K562 (cell line): ENCODE measurements at regions not wholly inside any gene's neighbourhood (a gene's known extent, or its start where the extent isn't known, plus 50 kb on each side); places are given as distances from the start of the nearest gene placed in this dataset.

ENCODE experiments used
- ATAC-seq: fragments of 200-7000 bp; cut with Tn5 transposase; 3 replicates; pipeline ENCODE4 v1.9.1; 2020; ENCODE audit warnings: moderate library complexity
- BruUV-seq: library from RNA; stranded (reverse); fragments of 400-500 nt; replicated peaks from 2 replicates; lab custom pipeline; 2021; lab: Mats Ljungman, UMichigan
- CTCF ChIA-PET: fragments of 300-600 bp; formaldehyde crosslinking; extraction: SDS; loops from one replicate; lab custom pipeline; 2021; ENCODE audit warnings: low intra/inter-chr PET ratio; lab: Yijun Ruan, JAX
- POLR2A ChIA-PET: fragments of 300-600, 350-650 bp; sonication (Branson Sonifier 250); formaldehyde crosslinking; extraction: SDS; loops from one replicate; lab custom pipeline; 2021; ENCODE audit warnings: antibody characterized with exemption, inconsistent platforms; lab: Yijun Ruan, JAX
- DNase-seq, 4 experiments: peaks; one replicate each; pipeline versions ENCODE4 v3.0.0 to v3.0.0-alpha.2; 2011 to 2018; ENCODE audit warnings: low spot score in 3 of 4, mixed read lengths in 3 of 4; ENCODE audit errors: extremely low read depth in 1 of 4
- FAIRE-seq: peaks from 2 replicates; lab custom pipeline; 2011; peaks lifted over from hg19 to GRCh38; lab: Jason Lieb, UNC
- H2AFZ ChIP-seq: 2 replicates; pipeline ENCODE4 v1.6.0; 2011; ENCODE audit warnings: low read depth, low read length, control low read depth, inconsistent platforms
- H3K27ac ChIP-seq: fragments of 200-600 bp; 3 replicates; pipeline ENCODE4 v1.8.0; 2011; ENCODE audit warnings: low read depth, mild to moderate bottlenecking, control low read depth, inconsistent platforms, low read length, moderate library complexity, mixed read lengths; ENCODE audit errors: extremely low read depth
- H3K27me3 ChIP-seq, 2 experiments: fragments of 300-600 bp in 1 of 2; 2 replicates in 1 of 2; 3 replicates in 1 of 2; pipeline versions ENCODE4 v1.6.0 to v1.8.0; 2011; ENCODE audit warnings: inconsistent platforms in 2 of 2, low read length in 2 of 2, mild to moderate bottlenecking in 1 of 2, mixed read lengths in 1 of 2, moderate library complexity in 1 of 2; ENCODE audit not compliant: control insufficient read depth in 2 of 2, insufficient read depth in 2 of 2
- H3K36me3 ChIP-seq: fragments of 300-600 bp; 3 replicates; pipeline ENCODE4 v1.8.0; 2011; ENCODE audit warnings: mild to moderate bottlenecking, low read length, inconsistent platforms; ENCODE audit not compliant: control insufficient read depth, insufficient read depth
- H3K4me1 ChIP-seq, 2 experiments: fragments of 200-600 bp in 1 of 2; replicated peaks in 1 of 2; 2 replicates in 1 of 2; 3 replicates in 1 of 2; pipeline versions ENCODE4 v1.5.1 to v1.8.0; 2011; ENCODE audit warnings: inconsistent platforms in 2 of 2, low read length in 2 of 2, mild to moderate bottlenecking in 1 of 2, mixed read lengths in 1 of 2, moderate library complexity in 1 of 2; ENCODE audit not compliant: control insufficient read depth in 2 of 2, insufficient read depth in 2 of 2
- H3K4me2 ChIP-seq: 2 replicates; pipeline ENCODE4 v1.6.1; 2011; ENCODE audit warnings: low read length, control low read depth, inconsistent platforms, mixed read lengths; ENCODE audit not compliant: insufficient read depth
- H3K4me3 ChIP-seq: fragments of 200-600 bp; sonication (generic), shearing (Covaris generic); 2 replicates; pipeline ENCODE4 v1.5.1; 2016; ENCODE audit warnings: control low read depth, inconsistent platforms
- H3K79me2 ChIP-seq: fragments of 200-600 bp; 3 replicates; pipeline ENCODE4 v1.8.0; 2011; ENCODE audit warnings: low read length, inconsistent platforms; ENCODE audit not compliant: control insufficient read depth, insufficient read depth
- H3K9ac ChIP-seq, 2 experiments: 2 replicates each; pipeline versions ENCODE4 v1.6.0 to v1.6.1; 2011; ENCODE audit warnings: low read depth in 2 of 2, low read length in 2 of 2, control low read depth in 1 of 2, inconsistent platforms in 1 of 2, mild to moderate bottlenecking in 1 of 2, mixed read lengths in 1 of 2; ENCODE audit not compliant: insufficient read depth in 1 of 2
- H3K9me1 ChIP-seq: one replicate; pipeline ENCODE4 v1.6.0; 2011; ENCODE audit warnings: inconsistent platforms, mild to moderate bottlenecking, low read length, moderate library complexity; ENCODE audit not compliant: control insufficient read depth, insufficient read depth
- H3K9me3 ChIP-seq: replicated peaks from 2 replicates; pipeline ENCODE4 v1.5.1; 2011; ENCODE audit warnings: low read depth, low read length, inconsistent platforms; ENCODE audit not compliant: control insufficient read depth, insufficient read depth
- H4K20me1 ChIP-seq: replicated peaks from 2 replicates; pipeline ENCODE4 v1.6.1; 2011; ENCODE audit warnings: low read length, inconsistent platforms, mixed read lengths; ENCODE audit not compliant: control insufficient read depth, insufficient read depth
- BCL6 ChIP-seq: fragments of 250-450 bp; sonication (Bioruptor Pico); IDR thresholded peaks from 2 replicates; pipeline ENCODE4 v1.4.0; 2020
- BCLAF1 ChIP-seq, 2 experiments: fragments of 450-650 bp in 1 of 2; IDR thresholded peaks; 2 replicates each; pipeline ENCODE4 v1.6.1; 2011 to 2017; ENCODE audit warnings: low read depth in 2 of 2, antibody characterized with exemption in 1 of 2, borderline replicate concordance in 1 of 2, low read length in 1 of 2, mild to moderate bottlenecking in 1 of 2, mixed read lengths in 1 of 2; ENCODE audit not compliant: control insufficient read depth in 1 of 2
- CBX2 ChIP-seq: fragments of 200-600 bp; sonication (generic); IDR thresholded peaks from one replicate; pipeline ENCODE4 v1.6.1; 2012; ENCODE audit warnings: mild to moderate bottlenecking, low read length, inconsistent platforms; ENCODE audit not compliant: insufficient read depth, poor library complexity, severe bottlenecking
- FIP1L1 ChIP-seq: fragments of 200-400 bp; formaldehyde crosslinking; IDR thresholded peaks from 2 replicates; pipeline ENCODE4 v1.6.1; 2018; ENCODE audit warnings: mild to moderate bottlenecking, low read depth, low read length; ENCODE audit not compliant: poor library complexity, severe bottlenecking
- FOXJ2 ChIP-seq: fragments of 200-800 bp; sonication (Bioruptor generic); IDR thresholded peaks from 2 replicates; pipeline ENCODE4 v1.6.1; 2016; ENCODE audit warnings: missing genetic modification characterization, missing compliant biosample characterization
- GMEB1 ChIP-seq: fragments of 250-450 bp; sonication (Bioruptor Pico); IDR thresholded peaks from 2 replicates; pipeline ENCODE4 v1.4.0; 2020; ENCODE audit warnings: mild to moderate bottlenecking
- MEIS2 ChIP-seq: fragments of 450-650 bp; IDR thresholded peaks from 2 replicates; pipeline ENCODE4 v1.6.1; 2014; ENCODE audit warnings: mild to moderate bottlenecking; ENCODE audit not compliant: partially characterized antibody
- NBN ChIP-seq: fragments of 450-650 bp; IDR thresholded peaks from 2 replicates; pipeline ENCODE4 v1.6.1; 2016; ENCODE audit warnings: low read depth, mild to moderate bottlenecking
- NFIX ChIP-seq: fragments of 250-450 bp; sonication (Bioruptor Pico); IDR thresholded peaks from 2 replicates; pipeline ENCODE4 v1.4.0; 2020; ENCODE audit warnings: low read depth, mild to moderate bottlenecking, moderate library complexity
- ZNF133 ChIP-seq: fragments of 250-450 bp; sonication (Bioruptor Pico); IDR thresholded peaks from 2 replicates; pipeline ENCODE4 v1.4.0; 2020; ENCODE audit warnings: mild to moderate bottlenecking
- ZNF395 ChIP-seq: fragments of 200-800 bp; sonication (Bioruptor generic); IDR thresholded peaks from 2 replicates; pipeline ENCODE4 v1.6.1; 2017; ENCODE audit warnings: missing genetic modification characterization, missing compliant biosample characterization
- ZNF764 ChIP-seq: fragments of 250-450 bp; sonication (Bioruptor Pico); IDR thresholded peaks from 2 replicates; pipeline ENCODE4 v1.4.0; 2020; ENCODE audit warnings: low read depth, mild to moderate bottlenecking, moderate library complexity
- whole genome bisulfite sequencing: fragments of 100-300 bp; shearing (Covaris generic); methylation state at CpG from one replicate; pipeline ENCODE4 v1.1.6; 2016; ENCODE audit warnings: low coverage, mixed read lengths; ENCODE audit not compliant: insufficient coverage; ENCODE audit errors: missing lambda C conversion rate; 5-methylcytosine and 5-hydroxymethylcytosine counted together
- in situ Hi-C: fragments of 300-500 bp; cut with MboI; formaldehyde crosslinking; loops from 4 replicates; pipeline ENCODE4 v1.15.0; 2018; ENCODE audit warnings: inconsistent platforms, mixed read lengths
- intact Hi-C: fragments of 100-400 bp; cut with micrococcal nuclease; formaldehyde crosslinking; loops from 2 replicates; pipeline ENCODE4 v1.14.2; 2022
- TF ChIP-seq, protein P1 (sequence below): sonication (generic); formaldehyde crosslinking; IDR thresholded peaks from 2 replicates; pipeline ENCODE4 v1.8.0; 2022; ENCODE audit warnings: missing genetic modification reagents, mild to moderate bottlenecking, borderline replicate concordance

DNA sequence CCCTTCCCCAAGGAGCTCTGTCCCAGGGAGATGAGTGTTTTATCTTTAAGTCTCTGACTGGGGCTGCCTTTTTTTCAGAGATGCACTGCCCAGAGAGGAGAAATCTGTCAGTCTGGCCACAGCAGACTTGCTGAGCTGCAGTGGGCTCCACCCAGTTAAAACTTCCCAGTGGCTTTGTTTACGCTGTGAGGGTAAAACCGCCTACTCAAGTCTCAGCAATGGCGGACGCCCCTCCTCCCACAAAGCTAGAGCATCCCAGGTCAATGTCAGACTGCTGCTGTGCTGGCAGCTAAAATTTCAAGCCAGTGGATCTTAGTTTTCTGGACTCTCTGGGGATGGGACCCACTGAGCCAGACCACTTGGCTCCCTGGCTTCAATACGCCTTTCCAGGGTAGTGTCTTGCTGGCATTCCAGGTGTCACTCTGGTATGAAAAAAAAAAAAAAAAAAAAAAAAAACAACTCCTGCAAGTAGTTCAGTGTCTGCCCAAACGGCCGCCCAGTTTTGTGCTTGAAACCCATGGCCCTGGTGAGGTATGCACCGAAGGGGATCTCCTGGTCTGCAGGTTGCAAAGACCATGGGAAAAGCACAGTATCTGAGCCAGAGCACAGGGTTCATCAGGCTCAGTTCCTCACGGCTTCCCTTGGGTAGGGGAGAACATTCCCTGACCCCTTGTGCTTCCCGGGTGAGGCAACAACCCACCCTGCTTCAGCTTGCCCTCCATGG, 1616.1 kb upstream of the ADGRL3 start:
- DNase-seq, result no peak
- no peaks in the 10 kb centered on the region for H3K4me1 ChIP-seq
- no TSS peak for BruUV-seq
- CTCF ChIA-PET, result no interaction called here
- H3K9me1 ChIP-seq, result no peaks in the 10 kb centered on the region
- no peak overlapping the region for H2AFZ ChIP-seq
- H3K79me2 ChIP-seq, result no peaks in the 10 kb centered on the region
- 0% methylated on average over 9 of the region's 10 CpGs for WGBS
- ATAC-seq, result no peak
- H3K4me2 ChIP-seq, result no peak overlapping the region
- H3K9ac ChIP-seq, result no peak overlapping the region
- in situ Hi-C loops, result no loop called here
- no peak overlapping the region for H3K4me3 ChIP-seq
- intact Hi-C loops, result no loop called here
- H3K9me3 ChIP-seq, result no peaks in the 10 kb centered on the region
- POLR2A ChIA-PET, result no interaction called here
- FAIRE-seq, result no peak
- H3K27ac ChIP-seq, result no peak overlapping the region
- H3K36me3 ChIP-seq, result no peaks in the 10 kb centered on the region
- no peaks in the 10 kb centered on the region for H3K27me3 ChIP-seq
- H4K20me1 ChIP-seq, result no peaks in the 10 kb centered on the region
- no peak for TF ChIP-seq CBX2
- no peak for TF ChIP-seq ZNF764
- no peak for TF ChIP-seq ZNF395 (CRISPR knock-in tag)
- TF ChIP-seq BCLAF1 (IDR thresholded peaks at IDR 0.05; ENCODE audit: borderline replicate concordance in 1 of 2, control insufficient read depth in 1 of 2, low read depth in 2 of 2, low read length in 1 of 2), result no peak
- TF ChIP-seq BCL6 (CRISPR knock-in tag), result no peak
- no peak for TF ChIP-seq NBN
- TF ChIP-seq FOXJ2 (tag), result no peak
- TF ChIP-seq, protein P1, sequence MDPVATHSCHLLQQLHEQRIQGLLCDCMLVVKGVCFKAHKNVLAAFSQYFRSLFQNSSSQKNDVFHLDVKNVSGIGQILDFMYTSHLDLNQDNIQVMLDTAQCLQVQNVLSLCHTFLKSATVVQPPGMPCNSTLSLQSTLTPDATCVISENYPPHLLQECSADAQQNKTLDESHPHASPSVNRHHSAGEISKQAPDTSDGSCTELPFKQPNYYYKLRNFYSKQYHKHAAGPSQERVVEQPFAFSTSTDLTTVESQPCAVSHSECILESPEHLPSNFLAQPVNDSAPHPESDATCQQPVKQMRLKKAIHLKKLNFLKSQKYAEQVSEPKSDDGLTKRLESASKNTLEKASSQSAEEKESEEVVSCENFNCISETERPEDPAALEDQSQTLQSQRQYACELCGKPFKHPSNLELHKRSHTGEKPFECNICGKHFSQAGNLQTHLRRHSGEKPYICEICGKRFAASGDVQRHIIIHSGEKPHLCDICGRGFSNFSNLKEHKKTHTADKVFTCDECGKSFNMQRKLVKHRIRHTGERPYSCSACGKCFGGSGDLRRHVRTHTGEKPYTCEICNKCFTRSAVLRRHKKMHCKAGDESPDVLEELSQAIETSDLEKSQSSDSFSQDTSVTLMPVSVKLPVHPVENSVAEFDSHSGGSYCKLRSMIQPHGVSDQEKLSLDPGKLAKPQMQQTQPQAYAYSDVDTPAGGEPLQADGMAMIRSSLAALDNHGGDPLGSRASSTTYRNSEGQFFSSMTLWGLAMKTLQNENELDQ (CRISPR knock-in tag), result no peak
- TF ChIP-seq ZNF133 (CRISPR knock-in tag), result no peak
- no peak for TF ChIP-seq GMEB1 (CRISPR knock-in tag)
- no peak for TF ChIP-seq MEIS2
- TF ChIP-seq NFIX, result no peak
- no peak for TF ChIP-seq FIP1L1
